Astrocyte of the spinal cord (primary cell): ENCODE measurements at regions not wholly inside any gene's neighbourhood (a gene's known extent, or its start where the extent isn't known, plus 50 kb on each side); places are given as distances from the start of the nearest gene placed in this dataset.

ENCODE experiments used
- DNase-seq: peaks from one replicate; pipeline ENCODE4 v3.0.0; 2011; ENCODE audit warnings: low read depth, low spot score
- H3K4me3 ChIP-seq: 2 replicates; pipeline ENCODE4 v1.5.1; 2011; ENCODE audit warnings: low read depth, mild to moderate bottlenecking, low read length, moderate library complexity
- in situ Hi-C: cut with HindIII; loops from 2 replicates; pipeline ENCODE4 v1.10.0; 2017; ENCODE audit warnings: low sequenced_read_pairs
- TF ChIP-seq, protein P1 (sequence below): IDR thresholded peaks from 2 replicates; pipeline ENCODE4 v1.5.1; 2012; ENCODE audit warnings: low read depth, mild to moderate bottlenecking, low read length, inconsistent platforms

DNA sequence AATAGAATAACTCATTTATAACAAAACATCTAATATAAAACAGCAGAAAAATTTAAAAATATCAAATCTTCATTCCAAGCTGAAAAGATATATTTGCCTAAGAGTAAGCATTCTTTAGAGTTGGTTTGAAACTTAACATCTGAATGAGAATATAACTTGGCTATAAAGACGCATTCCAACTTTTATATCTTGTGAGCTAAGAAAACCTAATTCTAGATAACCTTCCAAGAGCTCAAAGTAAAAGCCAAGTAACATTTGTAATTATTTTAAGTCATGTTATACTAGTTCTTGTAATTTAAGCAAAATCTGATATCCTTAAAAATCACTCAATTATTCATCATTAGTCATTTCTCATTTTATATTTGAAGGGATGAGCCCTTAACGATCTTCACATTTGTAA, 368.9 kb downstream of the C12orf50 start:
- in situ Hi-C loops: no loop called here
- TF ChIP-seq, protein P1, sequence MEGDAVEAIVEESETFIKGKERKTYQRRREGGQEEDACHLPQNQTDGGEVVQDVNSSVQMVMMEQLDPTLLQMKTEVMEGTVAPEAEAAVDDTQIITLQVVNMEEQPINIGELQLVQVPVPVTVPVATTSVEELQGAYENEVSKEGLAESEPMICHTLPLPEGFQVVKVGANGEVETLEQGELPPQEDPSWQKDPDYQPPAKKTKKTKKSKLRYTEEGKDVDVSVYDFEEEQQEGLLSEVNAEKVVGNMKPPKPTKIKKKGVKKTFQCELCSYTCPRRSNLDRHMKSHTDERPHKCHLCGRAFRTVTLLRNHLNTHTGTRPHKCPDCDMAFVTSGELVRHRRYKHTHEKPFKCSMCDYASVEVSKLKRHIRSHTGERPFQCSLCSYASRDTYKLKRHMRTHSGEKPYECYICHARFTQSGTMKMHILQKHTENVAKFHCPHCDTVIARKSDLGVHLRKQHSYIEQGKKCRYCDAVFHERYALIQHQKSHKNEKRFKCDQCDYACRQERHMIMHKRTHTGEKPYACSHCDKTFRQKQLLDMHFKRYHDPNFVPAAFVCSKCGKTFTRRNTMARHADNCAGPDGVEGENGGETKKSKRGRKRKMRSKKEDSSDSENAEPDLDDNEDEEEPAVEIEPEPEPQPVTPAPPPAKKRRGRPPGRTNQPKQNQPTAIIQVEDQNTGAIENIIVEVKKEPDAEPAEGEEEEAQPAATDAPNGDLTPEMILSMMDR: no peak
- H3K4me3 ChIP-seq: no peak overlapping the region
- no peak for DNase-seq

DNA sequence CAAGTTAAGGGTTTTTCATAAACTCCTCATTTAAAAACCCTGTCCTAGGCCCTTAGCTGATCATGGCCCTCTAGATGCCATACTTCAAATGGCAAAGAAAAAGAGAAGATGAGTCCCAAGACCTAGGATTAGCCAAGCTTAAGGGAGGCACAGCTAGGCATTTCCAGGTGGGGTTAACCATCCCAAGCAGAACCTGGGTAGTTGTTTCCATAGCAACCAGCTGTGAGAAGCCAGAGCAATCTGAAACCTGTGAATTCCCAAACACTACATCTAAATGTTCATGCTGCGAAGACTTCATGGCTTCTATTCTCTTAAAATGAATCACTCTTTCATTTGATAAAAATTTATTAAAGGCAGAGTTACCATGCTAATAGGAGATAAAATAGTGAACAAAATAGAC, 372.9 kb downstream of the C12orf50 start:
- no peak overlapping the region for H3K4me3 ChIP-seq
- DNase-seq: no peak
- in situ Hi-C loops: no loop called here
- TF ChIP-seq, protein P1: no peak

DNA sequence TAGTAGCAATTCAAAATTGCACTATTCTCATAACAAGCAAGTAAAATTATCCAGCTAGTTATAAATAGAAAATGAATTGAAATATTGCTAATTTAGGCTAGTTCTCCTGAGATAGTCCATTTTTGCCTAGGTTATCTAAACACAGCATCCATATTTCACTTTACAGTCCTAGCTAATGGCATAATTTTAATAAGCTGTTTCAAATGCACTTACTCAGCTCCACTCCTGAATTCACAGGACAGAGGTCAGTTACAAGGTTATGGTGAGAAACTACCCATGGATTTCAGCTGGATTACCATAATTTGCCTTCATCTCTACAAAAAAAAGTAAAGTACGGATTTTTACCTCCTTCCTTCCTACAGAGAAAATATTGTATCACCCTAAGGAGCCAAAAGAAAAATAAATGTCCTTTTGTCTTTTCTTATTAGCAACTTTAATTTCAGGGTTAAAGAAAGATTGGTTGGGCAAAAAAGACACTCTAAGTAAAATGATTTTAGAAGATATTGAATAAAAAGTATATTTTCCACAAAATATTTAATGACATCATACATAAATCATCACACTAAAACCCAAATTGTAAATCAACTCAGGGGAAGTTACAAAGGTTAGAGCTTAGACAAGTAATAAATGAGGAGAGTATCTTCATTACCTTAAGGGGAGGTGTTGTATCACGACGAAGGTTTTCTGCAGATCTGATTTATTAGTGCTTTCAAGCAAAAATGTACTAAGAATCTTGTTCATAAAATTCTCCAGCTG, 377.4 kb downstream of the C12orf50 start:
- DNase-seq: no peak
- TF ChIP-seq, protein P1: no peak
- H3K4me3 ChIP-seq: no peak overlapping the region
- in situ Hi-C loops: no loop called here

DNA sequence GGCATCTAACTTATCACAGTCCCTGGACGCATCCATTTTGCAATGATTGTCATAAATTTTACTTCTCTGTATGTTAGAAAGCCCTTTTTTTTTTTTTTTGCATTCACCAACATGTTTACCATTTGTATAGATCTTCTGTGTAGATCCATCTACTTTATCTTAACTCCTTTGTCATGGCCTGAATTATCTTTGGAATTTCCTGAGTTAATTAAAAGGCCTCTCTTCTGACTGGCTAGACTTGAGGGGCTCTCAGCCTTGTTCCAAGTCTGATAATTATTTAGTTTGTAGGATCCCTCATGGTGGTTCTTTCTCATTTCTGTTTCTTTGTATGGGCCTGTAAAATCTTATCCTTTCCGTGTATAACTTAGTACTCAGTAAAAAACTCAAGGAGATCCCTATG, 387.0 kb downstream of the C12orf50 start:
- no peak for DNase-seq
- no peak overlapping the region for H3K4me3 ChIP-seq
- in situ Hi-C loops: no loop called here
- TF ChIP-seq, protein P1: no peak

DNA sequence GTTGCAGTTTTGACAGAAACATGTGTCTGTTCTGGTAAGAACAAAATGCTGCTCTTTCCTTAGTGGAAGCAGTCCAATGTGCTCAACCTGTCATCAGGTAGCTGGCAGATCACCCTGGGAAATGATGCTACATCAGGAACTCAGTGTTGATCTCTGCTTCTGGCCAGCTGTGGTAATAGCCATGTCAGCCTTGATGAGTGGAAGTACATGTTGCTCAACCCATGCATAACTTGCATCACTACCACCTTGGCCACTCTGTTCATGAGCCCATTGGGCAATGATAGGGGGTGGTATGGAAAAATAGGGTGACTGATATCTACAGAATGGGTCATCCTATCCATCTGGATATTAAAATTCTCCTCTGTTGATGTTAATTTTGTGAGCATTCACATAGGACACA, 411.0 kb downstream of the C12orf50 start:
- no peak overlapping the region for H3K4me3 ChIP-seq
- TF ChIP-seq, protein P1: no peak
- no peak for DNase-seq
- in situ Hi-C loops: no loop called here

DNA sequence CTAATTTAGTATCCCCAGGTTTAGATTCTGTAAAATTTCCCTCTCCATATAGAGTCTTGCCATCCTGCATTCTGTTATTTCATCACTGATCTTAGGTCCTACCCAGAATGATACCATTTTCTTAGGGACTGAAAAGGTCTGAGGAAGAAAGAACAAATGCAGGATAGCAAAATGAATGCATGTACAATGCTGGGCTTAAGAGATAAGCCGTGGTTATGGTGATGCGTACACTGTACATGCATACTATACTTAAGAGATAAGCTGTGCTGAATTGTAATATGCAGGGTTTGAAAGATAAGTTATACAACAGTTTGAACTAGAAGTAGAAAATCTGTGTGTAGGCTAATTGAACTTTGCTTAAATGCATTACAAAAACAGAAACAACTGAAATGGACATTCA, 416.2 kb downstream of the C12orf50 start:
- in situ Hi-C loops: no loop called here
- no peak for DNase-seq
- TF ChIP-seq, protein P1: no peak
- no peak overlapping the region for H3K4me3 ChIP-seq
